Stimulated activated CD4-positive, alpha-beta T cell treated with anti-CD3 and anti-CD28 coated beads, Interleukin-15, amount 100 ng/mL, for 24 hours (primary cell): ENCODE measurements at regions not wholly inside any gene's neighbourhood (a gene's known extent, or its start where the extent isn't known, plus 50 kb on each side); places are given as distances from the start of the nearest gene placed in this dataset.
"Not testable (repeated sequence)": the region's sequence is repeated elsewhere in the genome, so short reads cannot be mapped to it uniquely, and the experiment has no call there.

Source experiments
- DNase-seq: peaks from one replicate; pipeline ENCODE4 v3.0.0-alpha.2; 2020

- no peak for DNase-seq
Measured at GRCh38 chr22:34326901-34327300, 406.6 kb upstream of the LARGE1 start.

GRCh38 chr22:34330432-34330831, 410.2 kb upstream of the LARGE1 start:
- DNase-seq = no peak

- DNase-seq = no peak
Measured at GRCh38 chr22:34333285-34333684, 413.0 kb upstream of the LARGE1 start.

- no peak for DNase-seq
Measured at GRCh38 chr22:34334893-34335292, 414.6 kb upstream of the LARGE1 start.

- DNase-seq = no peak
Measured at GRCh38 chr22:34344702-34345101, 424.4 kb upstream of the LARGE1 start.

GRCh38 chr22:34354071-34354817, 434.0 kb upstream of the LARGE1 start:
- DNase-seq = no peak

- DNase-seq = no peak
Measured at GRCh38 chr22:34356481-34356880, 436.2 kb upstream of the LARGE1 start.

GRCh38 chr22:34370711-34371110, 450.4 kb upstream of the LARGE1 start:
- DNase-seq = no peak

GRCh38 chr22:34379825-34380224, 459.5 kb upstream of the LARGE1 start:
- no peak for DNase-seq

- DNase-seq = no peak
Measured at GRCh38 chr22:34380532-34380931, 460.3 kb upstream of the LARGE1 start.

GRCh38 chr22:34390400-34390799, 470.1 kb upstream of the LARGE1 start:
- DNase-seq = no peak

- no peak for DNase-seq
Measured at GRCh38 chr22:34395370-34395769, 475.1 kb upstream of the LARGE1 start.

- no peak for DNase-seq
Measured at GRCh38 chr22:34403667-34404066, 483.4 kb upstream of the LARGE1 start.

GRCh38 chr22:34410111-34410510, 489.8 kb upstream of the LARGE1 start:
- DNase-seq = no peak

- DNase-seq = peak; percentile 50
Measured at GRCh38 chr22:34414467-34415440, 494.5 kb upstream of the LARGE1 start.

GRCh38 chr22:34416022-34416860, 496.0 kb upstream of the LARGE1 start:
- no peak for DNase-seq

GRCh38 chr22:34422948-34423347, 502.7 kb upstream of the LARGE1 start:
- DNase-seq = not testable (repeated sequence)

- no peak for DNase-seq
Measured at GRCh38 chr22:34427436-34427835, 507.2 kb upstream of the LARGE1 start.

- DNase-seq = no peak
Measured at GRCh38 chr22:34427841-34428240, 507.6 kb upstream of the LARGE1 start.

- peak; percentile 15 for DNase-seq
Measured at GRCh38 chr22:34429314-34429713, 509.0 kb upstream of the LARGE1 start.

- DNase-seq = no peak
Measured at GRCh38 chr22:34430386-34430785, 510.1 kb upstream of the LARGE1 start.

- DNase-seq = no peak
Measured at GRCh38 chr22:34434371-34434770, 514.1 kb upstream of the LARGE1 start.

- no peak for DNase-seq
Measured at GRCh38 chr22:34437140-34437539, 516.9 kb upstream of the LARGE1 start.
